Activated CD4-positive, alpha-beta T cell treated with anti-CD3 and anti-CD28 coated beads, Interleukin-2, amount 50 U/mL, for 48 hours (primary cell): ENCODE measurements at regions not wholly inside any gene's neighbourhood (a gene's known extent, or its start where the extent isn't known, plus 50 kb on each side); places are given as distances from the start of the nearest gene placed in this dataset.

Experiments used
- DNase-seq, 2 experiments: peaks; one replicate each; pipeline ENCODE4 v3.0.0-alpha.2; 2020

GRCh38 chr5:37900692-37901091, 60.9 kb upstream of the GDNF start:
- DNase-seq = no peak

GRCh38 chr5:37899037-37899436, 59.2 kb upstream of the GDNF start:
- no peak for DNase-seq

- DNase-seq = no peak
Measured at GRCh38 chr5:37896159-37896558, 56.3 kb upstream of the GDNF start.

GRCh38 chr5:37893434-37894134, 53.7 kb upstream of the GDNF start:
- DNase-seq = no peak

- no peak for DNase-seq
Measured at GRCh38 chr5:37892586-37892985, 52.7 kb upstream of the GDNF start.

GRCh38 chr5:37891832-37892231, 52.0 kb upstream of the GDNF start:
- DNase-seq = no peak

GRCh38 chr5:37889612-37890317, 49.9 kb upstream of the GDNF start:
- no peak for DNase-seq
